ENCODE measurements at regions not wholly inside any gene's neighbourhood (a gene's known extent, or its start where the extent isn't known, plus 50 kb on each side); places are given as distances from the start of the nearest gene placed in this dataset.

GRCh38 chr5:18778225-18778624 is 1144.0 kb downstream of the TAF11L14 start:
- no peaks in the 10 kb centered on the region for H3K4me1 ChIP-seq (ENCODE audit: control insufficient read depth in 1 of 2, low read depth in 2 of 2)
- no peaks in the 10 kb centered on the region for H3K36me3 ChIP-seq
- no peak overlapping the region for H3K4me3 ChIP-seq
- no peak for TF ChIP-seq CTCF (IDR thresholded peaks at IDR 0.05)
- no peak for ATAC-seq (ENCODE audit: insufficient number of reproducible peaks, low FRiP score, low read depth)
- no peaks in the 10 kb centered on the region for H3K27me3 ChIP-seq (replicated peaks; ENCODE audit: insufficient read depth)
- H3K27ac ChIP-seq = no peak overlapping the region
- DNase-seq (ENCODE audit: low spot score) = no peak
- H3K9me3 ChIP-seq = no peaks in the 10 kb centered on the region

- TF ChIP-seq CTCF (IDR thresholded peaks at IDR 0.05) = no peak
These were observed 1155.1 kb downstream of the TAF11L14 start for GRCh38 chr5:18789218-18789998.

GRCh38 chr5:18792145-18792544 is 1157.9 kb downstream of the TAF11L14 start:
- no peak overlapping the region for H3K4me3 ChIP-seq
- TF ChIP-seq CTCF (IDR thresholded peaks at IDR 0.05) = no peak
- DNase-seq (ENCODE audit: low spot score) (no peak), ATAC-seq (ENCODE audit: insufficient number of reproducible peaks, low FRiP score, low read depth) (no peak)
- no peaks in the 10 kb centered on the region for H3K9me3 ChIP-seq
- no peak overlapping the region for H3K27ac ChIP-seq
- no peaks in the 10 kb centered on the region for H3K4me1 ChIP-seq (ENCODE audit: control insufficient read depth in 1 of 2, low read depth in 2 of 2)
- no peaks in the 10 kb centered on the region for H3K36me3 ChIP-seq
- no peaks in the 10 kb centered on the region for H3K27me3 ChIP-seq (replicated peaks; ENCODE audit: insufficient read depth)

More at GRCh38 chr5:18789218-18789998, 1155.1 kb downstream of the TAF11L14 start:
- Histone ChIP-seq H3K27ac (no peak overlapping the region), H3K36me3 (no peaks in the 10 kb centered on the region), H3K27me3 (replicated peaks; ENCODE audit: insufficient read depth) (no peaks in the 10 kb centered on the region), H3K9me3 (no peaks in the 10 kb centered on the region), H3K4me1 (ENCODE audit: control insufficient read depth in 1 of 2, low read depth in 2 of 2) (no peaks in the 10 kb centered on the region), H3K4me3 (no peak overlapping the region)
- ATAC-seq (ENCODE audit: insufficient number of reproducible peaks, low FRiP score, low read depth) (no peak), DNase-seq (ENCODE audit: low spot score) (no peak)

GRCh38 chr5:18797222-18797621 is 1163.0 kb downstream of the TAF11L14 start:
- H3K36me3 ChIP-seq = no peaks in the 10 kb centered on the region
- no peaks in the 10 kb centered on the region for H3K27me3 ChIP-seq (replicated peaks; ENCODE audit: insufficient read depth)
- no peaks in the 10 kb centered on the region for H3K4me1 ChIP-seq (ENCODE audit: control insufficient read depth in 1 of 2, low read depth in 2 of 2)
- H3K4me3 ChIP-seq = no peak overlapping the region
- ATAC-seq (ENCODE audit: insufficient number of reproducible peaks, low FRiP score, low read depth) = no peak
- no peak for TF ChIP-seq CTCF (IDR thresholded peaks at IDR 0.05)
- no peak overlapping the region for H3K27ac ChIP-seq
- H3K9me3 ChIP-seq = no peaks in the 10 kb centered on the region
- DNase-seq (ENCODE audit: low spot score) = no peak

GRCh38 chr5:18798058-18798457 is 1163.8 kb downstream of the TAF11L14 start:
- Histone ChIP-seq H3K4me3 (no peak overlapping the region), H3K36me3 (no peaks in the 10 kb centered on the region), H3K27me3 (replicated peaks; ENCODE audit: insufficient read depth) (no peaks in the 10 kb centered on the region), H3K27ac (no peak overlapping the region), H3K9me3 (no peaks in the 10 kb centered on the region), H3K4me1 (ENCODE audit: control insufficient read depth in 1 of 2, low read depth in 2 of 2) (no peaks in the 10 kb centered on the region)
- DNase-seq (ENCODE audit: low spot score) = no peak
- no peak for TF ChIP-seq CTCF (IDR thresholded peaks at IDR 0.05)
- no peak for ATAC-seq (ENCODE audit: insufficient number of reproducible peaks, low FRiP score, low read depth)
